Right lobe of liver (tissue), 4 donors: ENCODE measurements at regions not wholly inside any gene's neighbourhood (a gene's known extent, or its start where the extent isn't known, plus 50 kb on each side); places are given as distances from the start of the nearest gene placed in this dataset.

Source experiments
- CTCF ChIP-seq, 4 donors: fragments of 200-600 bp in 3 of 4; fragments of 450-650 bp in 1 of 4; IDR thresholded peaks; one replicate each; pipeline versions ENCODE4 v1.5.1 to v1.8.0; 2016 to 2022; ENCODE audit warnings: antibody characterized with exemption in 4 of 4, mild to moderate bottlenecking in 2 of 4
- POLR2A ChIP-seq: fragments of 450-650 bp; IDR thresholded peaks from one replicate; pipeline ENCODE4 v1.6.1; 2017; ENCODE audit warnings: antibody characterized with exemption, mild to moderate bottlenecking
- donor health status: DM: no; HTN: no; CAD: no.
- donor health status: DM: no; HTN: no; CAD: no.
- donor health status: DM: no; HTN: yes; CAD: no.

- TF ChIP-seq CTCF (IDR thresholded peaks at IDR 0.05) (no peak), POLR2A (no peak)
Observed at GRCh38 chr10:8193546-8193945, 139.1 kb downstream of the GATA3 start.
